ENCODE measurements at regions not wholly inside any gene's neighbourhood (a gene's known extent, or its start where the extent isn't known, plus 50 kb on each side); places are given as distances from the start of the nearest gene placed in this dataset.

DNA sequence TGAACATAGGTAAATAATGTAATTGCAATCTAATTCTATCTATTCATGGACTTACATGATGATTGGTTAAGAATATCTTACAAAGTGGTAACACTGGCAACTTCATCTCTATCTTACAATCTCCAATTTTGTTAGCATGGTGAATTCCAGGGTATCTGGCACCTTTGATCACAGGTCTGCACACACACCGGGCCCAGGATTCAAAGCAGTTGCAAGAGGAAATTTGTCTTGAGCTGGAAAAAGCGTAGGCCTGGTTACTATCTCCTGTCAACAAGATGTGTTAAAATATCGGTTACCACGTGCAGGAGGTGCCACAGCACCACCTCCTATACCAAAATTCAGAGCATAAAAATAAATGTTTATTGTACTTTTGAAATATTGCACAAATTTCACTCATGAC is 2428.4 kb downstream of the PCDH9 start:
- Histone ChIP-seq H3K27me3 (ENCODE audit: insufficient read depth, low read length, poor library complexity, severe bottlenecking) (no peaks in the 10 kb centered on the region), H3K36me3 (ENCODE audit: insufficient read depth, low read length) (no peaks in the 10 kb centered on the region), H3K9ac (ENCODE audit: low read depth, low read length, poor library complexity, severe bottlenecking) (no peak overlapping the region), H3K4me2 (ENCODE audit: low read depth, low read length, poor library complexity, severe bottlenecking) (no peak overlapping the region), H3K9me3 (ENCODE audit: insufficient read depth, low read depth, low read length) (no peaks in the 10 kb centered on the region), H3F3A (ENCODE audit: low read depth) (no peaks in the 10 kb centered on the region), H3K4me1 (ENCODE audit: insufficient read depth, low read length, poor library complexity, severe bottlenecking) (no peaks in the 10 kb centered on the region), H3K9me2 (replicated peaks; ENCODE audit: low read depth, low read length) (no peaks in the 10 kb centered on the region), H3K4me3 (ENCODE audit: low read length, poor library complexity, severe bottlenecking) (no peak overlapping the region), H2AFZ (ENCODE audit: low read length) (no peak overlapping the region), H3K79me2 (ENCODE audit: insufficient read depth, low read length) (no peaks in the 10 kb centered on the region), H4K20me1 (ENCODE audit: insufficient read depth, low read length, poor library complexity, severe bottlenecking) (no peaks in the 10 kb centered on the region)
- TF ChIP-seq EZH2phosphoT487 (IDR thresholded peaks at IDR 0.05; ENCODE audit: borderline replicate concordance) (no peak), CTCF (conservative IDR thresholded peaks at IDR 0.05; ENCODE audit: low read length) (no peak)

GRCh38 chr13:64798422-64798821 is 2431.7 kb downstream of the PCDH9 start:
- no peaks in the 10 kb centered on the region for H3K9me2 ChIP-seq (replicated peaks; ENCODE audit: low read depth, low read length)
- no peaks in the 10 kb centered on the region for H3K27me3 ChIP-seq (ENCODE audit: insufficient read depth, low read length, poor library complexity, severe bottlenecking)
- no peaks in the 10 kb centered on the region for H3K79me2 ChIP-seq (ENCODE audit: insufficient read depth, low read length)
- no peaks in the 10 kb centered on the region for H3K9me3 ChIP-seq (ENCODE audit: insufficient read depth, low read depth, low read length)
- no peak overlapping the region for H3K9ac ChIP-seq (ENCODE audit: low read depth, low read length, poor library complexity, severe bottlenecking)
- H3K36me3 ChIP-seq (ENCODE audit: insufficient read depth, low read length): no peaks in the 10 kb centered on the region
- no peak overlapping the region for H3K4me2 ChIP-seq (ENCODE audit: low read depth, low read length, poor library complexity, severe bottlenecking)
- no peaks in the 10 kb centered on the region for H3K4me1 ChIP-seq (ENCODE audit: insufficient read depth, low read length, poor library complexity, severe bottlenecking)
- no peaks in the 10 kb centered on the region for H4K20me1 ChIP-seq (ENCODE audit: insufficient read depth, low read length, poor library complexity, severe bottlenecking)
- no peak overlapping the region for H3K4me3 ChIP-seq (ENCODE audit: low read length, poor library complexity, severe bottlenecking)
- no peaks in the 10 kb centered on the region for H3F3A ChIP-seq (ENCODE audit: low read depth)
- no peak for TF ChIP-seq CTCF (conservative IDR thresholded peaks at IDR 0.05; ENCODE audit: low read length)
- TF ChIP-seq EZH2phosphoT487 (IDR thresholded peaks at IDR 0.05; ENCODE audit: borderline replicate concordance): no peak
- no peak overlapping the region for H2AFZ ChIP-seq (ENCODE audit: low read length)

GRCh38 chr13:64793592-64793991 is 2436.5 kb downstream of the PCDH9 start:
- Histone ChIP-seq H3K9ac (ENCODE audit: low read depth, low read length, poor library complexity, severe bottlenecking) (no peak overlapping the region), H3K4me1 (ENCODE audit: insufficient read depth, low read length, poor library complexity, severe bottlenecking) (no peaks in the 10 kb centered on the region), H3K27me3 (ENCODE audit: insufficient read depth, low read length, poor library complexity, severe bottlenecking) (no peaks in the 10 kb centered on the region), H3K4me3 (ENCODE audit: low read length, poor library complexity, severe bottlenecking) (no peak overlapping the region), H3K9me3 (ENCODE audit: insufficient read depth, low read depth, low read length) (peaks cover 4% of the 10 kb centered on the region; the same call in 1 of the 2 replicates), H3K9me2 (replicated peaks; ENCODE audit: low read depth, low read length) (no peaks in the 10 kb centered on the region), H2AFZ (ENCODE audit: low read length) (no peak overlapping the region), H3F3A (ENCODE audit: low read depth) (no peaks in the 10 kb centered on the region), H4K20me1 (ENCODE audit: insufficient read depth, low read length, poor library complexity, severe bottlenecking) (no peaks in the 10 kb centered on the region), H3K36me3 (ENCODE audit: insufficient read depth, low read length) (no peaks in the 10 kb centered on the region), H3K79me2 (ENCODE audit: insufficient read depth, low read length) (no peaks in the 10 kb centered on the region), H3K4me2 (ENCODE audit: low read depth, low read length, poor library complexity, severe bottlenecking) (no peak overlapping the region)
- TF ChIP-seq CTCF (conservative IDR thresholded peaks at IDR 0.05; ENCODE audit: low read length) (no peak), EZH2phosphoT487 (IDR thresholded peaks at IDR 0.05; ENCODE audit: borderline replicate concordance) (no peak)

Measured in Loucy (cell line).